DND-41 (cell line): ENCODE measurements at regions not wholly inside any gene's neighbourhood (a gene's known extent, or its start where the extent isn't known, plus 50 kb on each side); places are given as distances from the start of the nearest gene placed in this dataset.

Experiments used
- ATAC-seq: fragments of 200-7000 bp; cut with Tn5 transposase; 3 replicates; pipeline ENCODE4 v1.9.1; 2021; ENCODE audit warnings: low read depth; ENCODE audit not compliant: insufficient read depth
- DNase-seq: peaks from one replicate; pipeline ENCODE4 v3.0.0-alpha.2; 2020
- H2AFZ ChIP-seq: 2 replicates; pipeline ENCODE4 v1.6.0; 2012; ENCODE audit warnings: low read depth, low read length
- H3K27ac ChIP-seq: 2 replicates; pipeline ENCODE4 v1.5.1; 2012; ENCODE audit warnings: low read length, inconsistent platforms
- H3K27me3 ChIP-seq: fragments of 200-600 bp; sonication (generic); 2 replicates; pipeline ENCODE4 v1.6.0; 2012; ENCODE audit warnings: low read length, mild to moderate bottlenecking, inconsistent platforms; ENCODE audit not compliant: insufficient read depth, poor library complexity
- H3K36me3 ChIP-seq: 2 replicates; pipeline ENCODE4 v1.5.1; 2012; ENCODE audit warnings: low read length, inconsistent platforms; ENCODE audit not compliant: insufficient read depth
- H3K4me1 ChIP-seq: 2 replicates; pipeline ENCODE4 v1.5.1; 2012; ENCODE audit warnings: mild to moderate bottlenecking, low read length; ENCODE audit not compliant: insufficient read depth
- H3K4me2 ChIP-seq: 2 replicates; pipeline ENCODE4 v1.6.0; 2012; ENCODE audit warnings: mild to moderate bottlenecking, moderate library complexity, low read length, inconsistent platforms; ENCODE audit not compliant: insufficient read depth
- H3K4me3 ChIP-seq, 2 experiments: fragments of 200-600 bp in 1 of 2; shearing (Covaris generic) in 1 of 2; 2 replicates each; pipeline ENCODE4 v1.5.1; 2012 to 2016; ENCODE audit warnings: inconsistent platforms in 2 of 2, low read length in 2 of 2, mild to moderate bottlenecking in 2 of 2, low read depth in 1 of 2, moderate library complexity in 1 of 2
- H3K79me2 ChIP-seq: 2 replicates; pipeline ENCODE4 v1.6.0; 2012; ENCODE audit warnings: low read length, inconsistent platforms; ENCODE audit not compliant: insufficient read depth
- H3K9ac ChIP-seq: 2 replicates; pipeline ENCODE4 v1.6.0; 2012; ENCODE audit warnings: low read depth, mild to moderate bottlenecking, inconsistent platforms, low read length, moderate library complexity
- H3K9me3 ChIP-seq: 2 replicates; pipeline ENCODE4 v1.5.1; 2012; ENCODE audit warnings: low read length, moderate library complexity, mild to moderate bottlenecking, inconsistent platforms; ENCODE audit not compliant: insufficient read depth, severe bottlenecking
- H4K20me1 ChIP-seq: 2 replicates; pipeline ENCODE4 v1.6.0; 2012; ENCODE audit warnings: low read length; ENCODE audit not compliant: insufficient read depth
- CTCF ChIP-seq: IDR thresholded peaks from 2 replicates; pipeline ENCODE4 v1.5.1; 2012; ENCODE audit warnings: borderline replicate concordance, low read length, moderate library complexity, mild to moderate bottlenecking; ENCODE audit not compliant: poor library complexity, severe bottlenecking; ENCODE audit errors: extremely low read depth
- EZH2 ChIP-seq: IDR thresholded peaks from 3 replicates; pipeline ENCODE4 v1.6.1; 2012; ENCODE audit warnings: borderline replicate concordance, low read depth, mild to moderate bottlenecking, moderate library complexity, low read length, inconsistent platforms; ENCODE audit not compliant: severe bottlenecking

- ATAC-seq = no peak
- TF ChIP-seq CTCF (no peak), EZH2 (no peak)
- Histone ChIP-seq H2AFZ (no peak overlapping the region), H3K4me3 (no peak overlapping the region), H3K27ac (no peak overlapping the region), H3K27me3 (no peaks in the 10 kb centered on the region), H3K79me2 (peaks cover 34% of the 10 kb centered on the region), H3K4me2 (no peak overlapping the region), H3K9me3 (no peaks in the 10 kb centered on the region), H3K9ac (no peak overlapping the region), H3K36me3 (peaks cover 22% of the 10 kb centered on the region), H4K20me1 (peaks cover 5% of the 10 kb centered on the region; the same call in 1 of the 2 replicates), H3K4me1 (no peaks in the 10 kb centered on the region)
- no peak for DNase-seq
Observed at GRCh38 chr6:144695858-144696533, 410.9 kb downstream of the UTRN start.

GRCh38 chr6:144696610-144697368 is 411.7 kb downstream of the UTRN start:
- TF ChIP-seq CTCF = no peak
- no peak for TF ChIP-seq EZH2
- no peaks in the 10 kb centered on the region for H3K9me3 ChIP-seq
- peaks cover 5% of the 10 kb centered on the region; the same call in 1 of the 2 replicates for H4K20me1 ChIP-seq
- DNase-seq (no peak), ATAC-seq (no peak)
- H3K4me3 ChIP-seq = no peak overlapping the region
- no peak overlapping the region for H3K4me2 ChIP-seq
- no peak overlapping the region for H3K27ac ChIP-seq
- no peaks in the 10 kb centered on the region for H3K27me3 ChIP-seq
- H3K9ac ChIP-seq = no peak overlapping the region
- no peak overlapping the region for H2AFZ ChIP-seq
- peaks cover 27% of the 10 kb centered on the region for H3K79me2 ChIP-seq
- peaks cover 27% of the 10 kb centered on the region for H3K36me3 ChIP-seq
- no peaks in the 10 kb centered on the region for H3K4me1 ChIP-seq

- no peak overlapping the region for H3K27ac ChIP-seq
- no peak overlapping the region for H3K4me2 ChIP-seq
- H3K4me3 ChIP-seq = no peak overlapping the region
- TF ChIP-seq EZH2 = no peak
- no peak for TF ChIP-seq CTCF
- peaks cover 28% of the 10 kb centered on the region for H3K36me3 ChIP-seq
- no peaks in the 10 kb centered on the region for H3K4me1 ChIP-seq
- ATAC-seq = peak; percentile 59; the same call in 1 of the 3 replicates
- H3K9me3 ChIP-seq = no peaks in the 10 kb centered on the region
- DNase-seq = no peak
- H2AFZ ChIP-seq = no peak overlapping the region
- H3K79me2 ChIP-seq = peaks cover 22% of the 10 kb centered on the region
- H3K9ac ChIP-seq = no peak overlapping the region
- H3K27me3 ChIP-seq = no peaks in the 10 kb centered on the region
- peaks cover 5% of the 10 kb centered on the region; the same call in 1 of the 2 replicates for H4K20me1 ChIP-seq
Observed at GRCh38 chr6:144697369-144697760, 412.2 kb downstream of the UTRN start.
